Putamen (tissue), 1 donor: ENCODE measurements at regions not wholly inside any gene's neighbourhood (a gene's known extent, or its start where the extent isn't known, plus 50 kb on each side); places are given as distances from the start of the nearest gene placed in this dataset.
"Not testable (repeated sequence)": the region's sequence is repeated elsewhere in the genome, so short reads cannot be mapped to it uniquely, and the experiment has no call there.

Source experiments
- DNase-seq: peaks from one replicate; pipeline ENCODE4 v3.0.0-alpha.2; 2016; ENCODE audit warnings: low spot score

DNA sequence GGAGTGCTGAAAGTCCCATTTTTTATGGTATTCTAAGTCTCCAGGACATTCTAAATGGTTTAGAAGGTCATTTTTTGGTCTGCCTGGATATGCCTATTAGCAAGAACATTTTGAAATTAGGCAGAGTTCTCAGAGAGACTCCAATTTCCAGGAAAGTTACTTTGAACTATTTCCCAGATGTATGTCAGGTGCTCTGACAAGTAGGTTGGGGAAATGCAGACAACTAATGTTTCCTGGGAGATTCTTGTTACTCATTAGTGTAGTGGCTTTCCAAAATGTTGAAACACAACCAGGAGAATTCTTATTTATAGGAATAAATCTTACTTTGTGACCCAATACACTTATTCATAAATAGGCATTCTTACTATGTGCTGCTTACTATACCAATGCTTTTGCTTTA lies 268.4 kb downstream of the ZNF37A start:
- not testable (repeated sequence) for DNase-seq

DNA sequence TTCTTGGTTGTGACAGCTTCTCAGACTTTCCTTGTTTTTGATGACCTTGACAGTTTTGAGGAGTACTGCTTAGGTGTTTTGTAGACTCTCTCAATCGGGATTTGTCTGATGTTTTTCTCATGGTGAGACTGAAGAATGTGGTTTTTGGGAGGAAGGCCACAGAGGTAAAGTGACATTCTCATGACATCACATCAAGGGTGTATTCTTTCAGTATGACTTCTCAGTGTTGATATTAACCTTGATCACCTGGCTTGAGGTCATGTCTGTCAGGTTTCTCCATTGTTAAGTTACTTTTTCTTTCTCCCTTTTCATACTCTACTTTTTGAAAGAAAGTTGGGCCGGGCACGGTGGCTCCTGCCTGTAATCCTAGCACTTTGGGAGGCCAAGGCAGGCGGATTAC lies 269.9 kb downstream of the ZNF37A start:
- not testable (repeated sequence) for DNase-seq

- peak; percentile 51 for DNase-seq
Measured at GRCh38 chr10:38365917-38366316, 271.8 kb downstream of the ZNF37A start.

DNA sequence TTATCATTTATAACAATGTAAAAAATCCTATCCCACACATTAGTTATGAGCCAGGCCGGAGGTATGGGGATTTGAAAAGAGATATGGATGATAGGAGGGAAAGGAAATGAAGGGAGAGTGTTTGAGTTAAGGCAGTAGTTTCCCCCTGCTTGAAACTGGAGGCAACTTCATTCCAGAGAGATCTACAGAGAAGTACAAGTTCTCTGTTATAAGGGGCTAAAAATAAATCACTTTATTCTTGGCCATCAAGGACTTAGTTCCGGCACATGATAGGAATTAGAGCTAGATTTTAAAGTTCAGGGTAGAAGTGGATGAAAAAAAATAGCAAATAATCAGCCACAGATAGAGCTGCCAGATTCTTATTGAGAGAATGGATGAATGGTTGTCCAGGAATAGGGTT lies 289.7 kb downstream of the ZNF37A start:
- not testable (repeated sequence) for DNase-seq

GRCh38 chr10:38386869-38387268 lies 292.7 kb downstream of the ZNF37A start:
- DNase-seq = not testable (repeated sequence)

DNA sequence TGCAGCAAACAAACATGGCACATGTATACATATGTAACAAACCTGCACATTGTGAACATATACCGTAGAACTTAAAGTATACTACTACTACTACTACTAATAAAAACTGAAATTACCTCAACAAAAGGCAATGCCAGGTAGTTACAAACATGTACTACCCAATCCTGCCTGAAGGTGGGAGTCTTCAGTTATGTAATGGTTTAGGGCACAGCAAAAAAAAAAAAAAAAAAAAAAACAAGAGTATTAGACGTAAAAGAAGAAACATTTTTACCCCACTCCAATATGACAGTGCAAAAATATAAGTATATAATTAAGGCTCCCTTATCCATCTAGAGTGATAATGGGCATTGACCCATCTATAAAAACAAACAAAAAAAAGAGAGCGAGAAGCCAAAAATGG lies 296.6 kb downstream of the ZNF37A start:
- not testable (repeated sequence) for DNase-seq

GRCh38 chr10:38395465-38395864 lies 301.3 kb downstream of the ZNF37A start:
- DNase-seq = not testable (repeated sequence)

DNA sequence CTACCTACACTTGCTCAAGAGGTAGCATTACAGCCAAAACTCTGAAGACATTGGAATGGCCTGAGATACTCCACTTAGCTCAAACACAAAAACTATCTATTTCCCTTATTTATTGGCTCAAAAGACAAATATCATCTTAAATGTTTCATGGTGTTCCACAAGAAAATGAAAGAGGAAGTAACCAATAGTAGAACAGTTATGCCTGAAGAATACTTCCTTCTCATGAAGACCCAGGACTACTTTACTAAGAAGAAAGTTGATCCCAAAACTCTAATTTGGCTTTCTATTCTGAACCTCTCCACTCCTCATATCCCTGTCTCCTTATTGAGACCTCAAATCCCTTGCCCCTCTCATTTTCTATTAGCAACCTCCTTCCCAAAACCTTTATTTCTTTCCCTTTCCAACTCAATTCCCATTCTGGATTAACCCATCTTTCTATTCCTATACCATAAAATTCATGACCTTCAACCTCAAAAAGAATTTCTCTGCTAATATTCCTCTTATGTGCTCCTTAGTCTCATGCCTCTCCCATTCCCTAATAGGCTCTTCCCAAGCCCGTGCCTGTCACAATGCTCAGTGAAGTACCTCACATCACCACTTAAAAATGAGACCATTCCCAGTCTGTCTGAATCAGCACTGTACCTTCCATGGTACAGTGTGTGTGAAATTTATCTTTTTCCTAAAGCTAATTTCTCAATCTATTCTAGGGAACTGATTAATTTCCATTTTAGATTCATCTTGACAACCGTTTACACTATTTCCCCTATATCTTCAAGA lies 302.2 kb downstream of the ZNF37A start:
- not testable (repeated sequence) for DNase-seq

- not testable (repeated sequence) for DNase-seq
Measured at GRCh38 chr10:38401565-38401964, 307.4 kb downstream of the ZNF37A start.

GRCh38 chr10:38402442-38403346 lies 308.6 kb downstream of the ZNF37A start:
- peak; percentile 95 for DNase-seq

DNA sequence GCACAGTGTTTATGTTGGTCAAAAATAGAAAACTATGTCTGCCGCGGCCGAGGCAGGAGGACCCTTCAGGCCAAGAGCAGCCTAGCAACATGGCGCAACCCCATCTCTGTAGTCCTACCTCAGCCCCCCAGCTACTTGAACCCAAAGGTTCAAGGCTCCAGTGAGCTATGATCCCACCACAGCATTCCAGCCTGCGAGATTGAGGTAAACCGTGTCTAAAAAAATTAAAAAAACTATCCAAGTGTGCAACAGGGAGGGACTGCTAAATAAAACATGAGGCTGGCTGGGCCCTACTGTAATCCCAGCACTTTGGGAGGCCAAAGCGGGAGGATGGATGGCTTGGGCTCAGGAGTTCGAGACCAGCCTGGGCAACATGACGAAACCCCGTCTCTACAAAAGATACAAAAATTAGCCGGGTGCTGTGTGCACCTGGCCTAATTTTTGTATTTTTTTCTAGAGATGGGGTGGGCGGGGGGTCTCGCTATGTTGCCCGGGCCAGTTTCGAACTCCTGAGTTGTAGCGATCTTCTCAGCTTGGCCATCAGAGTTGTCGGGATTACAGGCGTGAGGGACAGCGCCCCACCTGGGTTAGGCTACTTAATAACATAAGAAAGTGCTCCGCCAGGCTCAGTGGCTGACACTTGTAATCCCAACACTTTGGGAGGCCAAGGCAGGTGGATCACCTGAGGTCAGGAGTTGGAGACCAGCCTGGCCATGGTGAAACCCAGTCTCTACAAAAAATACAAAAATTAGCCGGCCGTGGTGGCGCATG lies 309.4 kb downstream of the ZNF37A start:
- DNase-seq = not testable (repeated sequence)

DNA sequence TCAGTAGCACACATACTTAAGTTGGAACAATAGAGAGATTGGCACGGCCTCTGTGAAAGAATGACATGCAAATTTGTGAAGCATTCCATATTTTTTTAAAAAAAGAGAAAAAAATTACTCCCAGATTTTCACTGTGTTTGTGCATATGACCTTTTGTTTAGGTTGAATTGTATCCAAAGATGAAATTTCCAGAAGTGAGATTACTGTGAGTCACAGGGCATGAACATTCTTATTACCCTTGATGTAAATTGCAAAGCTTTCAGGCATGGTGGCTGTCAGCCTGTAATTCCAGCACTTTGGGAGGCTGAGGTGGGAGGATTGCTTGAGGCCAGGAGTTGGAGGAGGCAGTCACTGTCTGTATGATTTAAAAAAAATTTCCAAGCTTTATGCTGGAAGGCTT lies 329.5 kb downstream of the ZNF37A start:
- not testable (repeated sequence) for DNase-seq

- not testable (repeated sequence) for DNase-seq
Measured at GRCh38 chr10:38430242-38430641, 336.1 kb downstream of the ZNF37A start.

DNA sequence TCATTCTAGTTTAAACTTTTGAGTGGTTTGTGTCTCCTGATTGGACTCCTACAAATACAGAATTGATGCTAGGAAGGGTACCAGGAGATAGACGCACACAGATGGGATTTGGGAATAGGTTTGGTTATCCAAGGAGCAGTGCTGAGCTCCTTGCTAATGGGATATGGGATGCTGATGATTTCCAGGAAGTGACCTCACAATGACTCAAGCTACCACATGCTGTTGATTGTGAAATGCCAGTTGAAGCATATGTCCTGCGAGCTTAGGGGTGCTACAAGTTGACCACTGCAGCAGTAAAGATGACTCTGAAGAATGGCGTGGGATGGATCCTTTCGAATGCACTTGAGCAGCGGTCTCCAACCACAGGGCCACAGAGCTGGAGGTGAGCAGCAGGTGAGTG lies 343.2 kb downstream of the ZNF37A start:
- DNase-seq = not testable (repeated sequence)

DNA sequence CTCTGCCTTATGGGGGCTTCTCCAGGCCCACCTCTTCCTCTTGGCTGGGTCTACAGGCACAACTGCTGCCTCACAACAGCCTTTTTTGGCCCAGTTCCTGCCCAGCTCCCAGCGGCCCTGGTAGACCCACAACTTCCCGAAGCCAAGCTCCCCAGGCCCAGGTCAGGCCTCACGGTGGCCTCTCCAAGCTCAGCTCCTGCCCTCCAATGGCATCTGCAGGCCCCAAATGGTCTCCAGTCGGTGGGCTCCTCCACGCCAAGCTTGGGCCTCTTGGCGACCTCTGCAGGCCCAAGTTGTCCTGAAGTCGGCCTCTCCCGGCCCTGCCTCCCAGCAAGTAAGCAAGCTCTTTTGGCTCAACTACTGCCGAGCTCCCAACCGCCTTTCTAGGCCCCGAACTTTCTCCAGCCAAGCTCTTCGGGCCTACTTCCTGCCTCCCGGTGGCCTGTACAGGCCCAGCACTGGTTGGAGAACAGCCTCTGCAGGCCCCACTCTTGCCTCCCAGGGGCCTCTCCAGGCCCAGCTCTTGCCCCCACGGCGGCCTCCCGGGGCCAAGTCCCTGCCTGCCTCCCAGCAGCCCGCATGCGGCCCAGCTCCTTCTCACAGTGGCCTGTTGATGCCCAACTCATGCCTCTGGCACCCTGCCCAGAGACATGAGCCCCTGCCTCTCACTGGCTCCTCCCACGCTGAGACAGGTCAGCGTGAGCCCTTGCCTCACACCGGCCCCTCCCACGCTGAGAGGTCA lies 354.6 kb downstream of the ZNF37A start:
- DNase-seq = not testable (repeated sequence)

GRCh38 chr10:38449618-38450017 lies 355.5 kb downstream of the ZNF37A start:
- not testable (repeated sequence) for DNase-seq

DNA sequence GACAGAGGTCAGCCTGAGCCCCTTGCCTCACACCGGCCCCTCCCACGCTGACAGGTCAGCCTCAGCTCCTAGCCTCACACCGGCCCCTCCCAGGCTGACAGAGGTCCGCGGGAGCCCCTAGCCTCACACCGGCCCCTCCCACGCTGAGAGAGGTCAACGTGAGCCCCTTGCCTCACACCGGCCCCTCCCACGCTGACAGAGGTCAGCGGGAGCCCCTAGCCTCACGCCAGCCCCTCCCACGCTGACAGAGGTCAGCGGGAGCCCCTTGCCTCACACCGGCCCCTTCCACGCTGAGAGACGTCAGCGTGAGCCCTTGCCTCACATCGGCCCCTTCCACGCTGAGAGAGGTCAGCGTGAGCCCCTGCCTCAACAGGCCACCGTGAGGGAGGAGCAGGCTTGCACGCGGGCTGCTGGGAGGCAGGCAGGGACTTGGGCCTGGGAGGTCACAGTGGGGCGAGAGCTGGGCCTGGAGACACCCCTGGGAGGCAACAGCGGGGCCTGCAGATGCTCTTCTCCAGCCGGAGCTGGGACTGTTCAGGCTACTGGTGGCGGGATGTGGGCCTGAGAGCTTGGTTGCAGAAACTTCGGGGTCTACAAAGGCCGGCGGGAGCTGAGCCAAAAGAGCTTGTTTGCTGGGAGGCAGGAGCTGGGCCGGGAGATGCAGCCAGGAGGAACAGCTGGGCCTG lies 356.4 kb downstream of the ZNF37A start:
- DNase-seq = not testable (repeated sequence)

- not testable (repeated sequence) for DNase-seq
Measured at GRCh38 chr10:38451306-38451967, 357.3 kb downstream of the ZNF37A start.
